HepG2 (cell line): ENCODE measurements at regions not wholly inside any gene's neighbourhood (a gene's known extent, or its start where the extent isn't known, plus 50 kb on each side); places are given as distances from the start of the nearest gene placed in this dataset.

Experiments used
- ATAC-seq: fragments of 200-7000 bp; cut with Tn5 transposase; 3 replicates; pipeline ENCODE4 v1.9.1; 2020; ENCODE audit warnings: mild to moderate bottlenecking, moderate library complexity
- BruUV-seq: library from RNA; stranded (reverse); fragments of 400-500 nt; replicated peaks from 2 replicates; lab custom pipeline; 2021; lab: Mats Ljungman, UMichigan
- CTCF ChIA-PET: fragments of 300-600 bp; formaldehyde crosslinking; extraction: SDS; loops from one replicate; lab custom pipeline; 2021; ENCODE audit warnings: low total read pairs, inconsistent platforms, low intra/inter-chr PET ratio; lab: Yijun Ruan, JAX
- POLR2A ChIA-PET: fragments of 350-600 bp; sonication (Branson Sonifier 250); formaldehyde crosslinking; loops from one replicate; lab custom pipeline; 2020; ENCODE audit warnings: antibody characterized with exemption, inconsistent platforms; lab: Yijun Ruan, JAX
- DNase-seq: peaks from one replicate; pipeline ENCODE4 v3.0.0-alpha.2; 2015; ENCODE audit warnings: low spot score
- FAIRE-seq: peaks from 3 replicates; lab custom pipeline; 2011; peaks lifted over from hg19 to GRCh38; lab: Jason Lieb, UNC
- H2AFZ ChIP-seq: one replicate; pipeline ENCODE4 v1.6.1; 2011; ENCODE audit warnings: low read length, inconsistent platforms
- H3K27ac ChIP-seq: fragments of 300-600 bp; 3 replicates; pipeline ENCODE4 v1.8.0; 2011; ENCODE audit warnings: mixed run types, mild to moderate bottlenecking, mixed read lengths, low read length, inconsistent platforms; ENCODE audit not compliant: insufficient read depth; ENCODE audit errors: extremely low read length
- H3K27me3 ChIP-seq, 2 experiments: fragments of 200-600 bp in 1 of 2; 2 replicates in 1 of 2; 3 replicates in 1 of 2; pipeline versions ENCODE4 v1.6.0 to v1.8.0; 2011; ENCODE audit warnings: low read length in 2 of 2, mild to moderate bottlenecking in 2 of 2, moderate library complexity in 2 of 2, inconsistent platforms in 1 of 2; ENCODE audit not compliant: insufficient read depth in 2 of 2, control insufficient read depth in 1 of 2
- H3K36me3 ChIP-seq, 2 experiments: fragments of 200-600 bp in 1 of 2; replicated peaks in 1 of 2; 2 replicates in 1 of 2; 3 replicates in 1 of 2; pipeline versions ENCODE4 v1.5.1 to v1.8.0; 2011; ENCODE audit warnings: low read length in 2 of 2, inconsistent platforms in 1 of 2; ENCODE audit not compliant: insufficient read depth in 2 of 2, control insufficient read depth in 1 of 2
- H3K4me1 ChIP-seq: 2 replicates; pipeline ENCODE4 v1.5.1; 2012; ENCODE audit warnings: low read length, inconsistent platforms; ENCODE audit not compliant: insufficient read depth
- H3K4me2 ChIP-seq: 2 replicates; pipeline ENCODE4 v1.6.0; 2011; ENCODE audit warnings: low read depth, low read length, inconsistent platforms
- H3K4me3 ChIP-seq, 3 experiments: fragments of 200-600 bp in 1 of 3; sonication (generic), shearing (Covaris generic) in 1 of 3; replicated peaks in 1 of 3; 2 replicates each; pipeline ENCODE4 v1.5.1; 2011 to 2016; ENCODE audit warnings: low read length in 3 of 3, inconsistent platforms in 2 of 3, low read depth in 2 of 3, mild to moderate bottlenecking in 2 of 3, control low read depth in 1 of 3, mixed read lengths in 1 of 3; ENCODE audit not compliant: insufficient read depth in 1 of 3
- H3K79me2 ChIP-seq: one replicate; pipeline ENCODE4 v1.6.1; 2011; ENCODE audit warnings: low read length, inconsistent platforms; ENCODE audit not compliant: insufficient read depth
- H3K9ac ChIP-seq: 2 replicates; pipeline ENCODE4 v1.6.0; 2011; ENCODE audit warnings: mild to moderate bottlenecking, low read depth, low read length, inconsistent platforms; ENCODE audit not compliant: insufficient read depth
- H3K9me3 ChIP-seq: 2 replicates; pipeline ENCODE4 v1.5.1; 2012; ENCODE audit warnings: mild to moderate bottlenecking, low read length
- H4K20me1 ChIP-seq: 2 replicates; pipeline ENCODE4 v1.6.0; 2011; ENCODE audit warnings: inconsistent platforms, mild to moderate bottlenecking, low read length, moderate library complexity; ENCODE audit not compliant: insufficient read depth
- ATF7 ChIP-seq, 2 experiments: fragments of 450-650 bp in 1 of 2; sonication (generic) in 1 of 2; formaldehyde crosslinking in 1 of 2; IDR thresholded peaks; 2 replicates each; pipeline versions ENCODE4 v1.4.0 to v1.6.1; 2016 to 2020; ENCODE audit warnings: antibody characterized with exemption in 1 of 2, mild to moderate bottlenecking in 1 of 2, missing genetic modification reagents in 1 of 2
- CREB1 ChIP-seq, 2 experiments: fragments of 450-650 bp in 1 of 2; IDR thresholded peaks; 2 replicates each; pipeline ENCODE4 v1.6.1; 2016 to 2017; ENCODE audit warnings: control low read depth in 1 of 2, mild to moderate bottlenecking in 1 of 2, missing compliant biosample characterization in 1 of 2, missing genetic modification characterization in 1 of 2
- ERF ChIP-seq: IDR thresholded peaks from 2 replicates; pipeline ENCODE4 v1.6.1; 2018; ENCODE audit warnings: missing biosample characterization, missing genetic modification reagents
- HBP1 ChIP-seq: IDR thresholded peaks from 2 replicates; pipeline ENCODE4 v1.6.1; 2016; ENCODE audit warnings: low read depth, control low read depth
- PBX3 ChIP-seq: sonication (generic); formaldehyde crosslinking; IDR thresholded peaks from 2 replicates; pipeline ENCODE4 v1.8.1; 2023; ENCODE audit warnings: missing genetic modification reagents, inconsistent platforms, borderline replicate concordance
- REPIN1 ChIP-seq: sonication (generic); formaldehyde crosslinking; IDR thresholded peaks from 2 replicates; pipeline ENCODE4 v1.8.0; 2022; ENCODE audit warnings: missing genetic modification reagents, low read depth, mild to moderate bottlenecking, borderline replicate concordance
- SMARCC2 ChIP-seq: fragments of 450-650 bp; IDR thresholded peaks from 2 replicates; pipeline ENCODE4 v1.6.1; 2017; ENCODE audit warnings: antibody characterized with exemption, mild to moderate bottlenecking
- YEATS2 ChIP-seq: sonication (generic); formaldehyde crosslinking; IDR thresholded peaks from 2 replicates; pipeline ENCODE4 v1.4.0; 2020; ENCODE audit warnings: missing genetic modification reagents, borderline replicate concordance
- ZFP36L1 ChIP-seq: sonication (generic); formaldehyde crosslinking; IDR thresholded peaks from 2 replicates; pipeline ENCODE4 v1.8.0; 2022; ENCODE audit warnings: mild to moderate bottlenecking, missing genetic modification reagents, moderate library complexity
- ZNF318 ChIP-seq: sonication (generic); formaldehyde crosslinking; IDR thresholded peaks from 2 replicates; pipeline ENCODE4 v1.4.0; 2020; ENCODE audit warnings: mild to moderate bottlenecking, missing genetic modification reagents
- ZNF777 ChIP-seq: sonication (generic); formaldehyde crosslinking; IDR thresholded peaks from 2 replicates; pipeline ENCODE4 v1.4.0; 2020; ENCODE audit warnings: missing genetic modification reagents
- WGBS: methylation state at CpG from one replicate; pipeline ENCODE4 v1.1.6; 2017; ENCODE audit warnings: low lambda C conversion rate; 5-methylcytosine and 5-hydroxymethylcytosine counted together
- in situ Hi-C: cut with HindIII; loops from 2 replicates; pipeline ENCODE4 v1.10.0; 2017; ENCODE audit warnings: low pct_unique_long_range_greater_than_20kb; ENCODE audit not compliant: extremely low pct_ligation_motif_present
- intact Hi-C: fragments of 100-400 bp; cut with micrococcal nuclease; formaldehyde crosslinking; loops from one replicate; pipeline ENCODE4 v1.10.0; 2022; ENCODE audit not compliant: unreplicated experiment

GRCh38 chrX:51272638-51273037 is 60.0 kb upstream of the NUDT10 start:
- POLR2A ChIA-PET: no interaction called here
- no peak for ATAC-seq
- Histone ChIP-seq H3K4me1 (no peaks in the 10 kb centered on the region), H3K79me2 (no peaks in the 10 kb centered on the region)
- TF ChIP-seq ZNF318 (CRISPR knock-in tag) (no peak), ZNF777 (CRISPR knock-in tag) (no peak), ZFP36L1 (CRISPR knock-in tag) (no peak), SMARCC2 (no peak), ERF (CRISPR knock-in tag) (no peak), CREB1 (IDR thresholded peaks at IDR 0.05) (peak; percentile 75), CREB1 (CRISPR knock-in tag; IDR thresholded peaks at IDR 0.05) (no peak), HBP1 (CRISPR knock-in tag) (no peak), REPIN1 (CRISPR knock-in tag) (no peak), PBX3 (no peak), YEATS2 (CRISPR knock-in tag) (no peak), ATF7 (IDR thresholded peaks at IDR 0.05) (peak; percentile 81), ATF7 (CRISPR knock-in tag; IDR thresholded peaks at IDR 0.05) (no peak)
- TF ChIP-seq, all 625 proteins: peak for 2
- Histone ChIP-seq H3K27me3 (no peaks in the 10 kb centered on the region), H2AFZ (no peak overlapping the region), H3K36me3 (no peaks in the 10 kb centered on the region), H3K9ac (no peak overlapping the region), H3K9me3 (no peaks in the 10 kb centered on the region), H3K27ac (no peak overlapping the region), H3K4me2 (no peak overlapping the region), H3K4me3 (no peak overlapping the region), H4K20me1 (no peaks in the 10 kb centered on the region)
- CTCF ChIA-PET: no interaction called here
- no peak for DNase-seq
- intact Hi-C loops: no loop called here
- no peak for FAIRE-seq
- no TSS peak for BruUV-seq
- WGBS: 0% methylated on average over 2 of the region's 2 CpGs
- in situ Hi-C loops: no loop called here
